HG02588 (cell line): ENCODE measurements at regions not wholly inside any gene's neighbourhood (a gene's known extent, or its start where the extent isn't known, plus 50 kb on each side); places are given as distances from the start of the nearest gene placed in this dataset.

Source experiments
- ATAC-seq: cut with Tn5 transposase; IDR thresholded peaks from one replicate; pipeline ENCODE4 v1.9.1; 2021; ENCODE audit warnings: mild to moderate bottlenecking, moderate library complexity; ENCODE audit not compliant: unreplicated experiment

GRCh38 chr10:130642926-130643325 is 506.7 kb downstream of the GLRX3 start:
- no peak for ATAC-seq

GRCh38 chr10:130647341-130647740 is 511.1 kb downstream of the GLRX3 start:
- ATAC-seq: no peak

DNA sequence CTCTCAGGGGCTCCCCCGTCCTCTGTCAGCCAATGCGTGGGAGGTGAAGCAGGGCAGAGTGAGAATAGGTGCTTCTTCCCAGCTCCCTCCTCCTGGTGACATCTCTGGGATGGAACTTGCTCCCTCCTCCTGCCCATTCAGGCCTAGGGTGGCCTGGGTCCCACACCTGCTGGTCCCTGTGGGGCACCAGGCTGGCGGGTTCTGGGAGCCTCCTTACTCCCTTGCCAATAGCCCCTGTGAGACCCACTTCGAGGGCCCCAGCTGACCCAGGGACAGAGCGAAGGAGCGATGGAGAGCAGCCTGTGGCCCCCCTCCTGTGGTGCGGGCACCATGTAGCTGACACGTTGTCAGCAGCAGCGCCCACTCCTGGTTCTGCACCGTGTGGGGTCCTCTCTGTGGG is 512.6 kb downstream of the GLRX3 start:
- no peak for ATAC-seq

DNA sequence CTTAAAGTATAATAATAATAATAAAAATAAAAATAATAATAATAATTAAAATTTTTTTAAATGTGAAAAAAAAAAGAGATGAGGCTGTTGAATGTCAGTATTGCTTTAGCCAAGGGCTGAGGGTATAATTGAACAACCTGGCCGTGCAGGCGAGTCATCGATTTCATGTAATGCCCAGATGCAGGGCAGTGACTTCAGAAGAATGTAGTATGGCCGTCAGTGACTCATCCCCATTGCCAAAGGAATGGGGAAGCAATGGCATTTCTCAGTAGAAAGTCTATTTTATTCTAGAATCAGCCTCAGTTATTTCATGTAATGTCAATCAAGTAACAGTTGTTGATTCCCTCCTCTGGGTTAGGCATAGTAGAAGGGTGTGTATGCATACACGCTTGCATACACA is 516.4 kb downstream of the GLRX3 start:
- no peak for ATAC-seq

- no peak for ATAC-seq
Measured at GRCh38 chr10:130652964-130653578, 516.9 kb downstream of the GLRX3 start.

GRCh38 chr10:130654726-130655125 is 518.5 kb downstream of the GLRX3 start:
- ATAC-seq: no peak

DNA sequence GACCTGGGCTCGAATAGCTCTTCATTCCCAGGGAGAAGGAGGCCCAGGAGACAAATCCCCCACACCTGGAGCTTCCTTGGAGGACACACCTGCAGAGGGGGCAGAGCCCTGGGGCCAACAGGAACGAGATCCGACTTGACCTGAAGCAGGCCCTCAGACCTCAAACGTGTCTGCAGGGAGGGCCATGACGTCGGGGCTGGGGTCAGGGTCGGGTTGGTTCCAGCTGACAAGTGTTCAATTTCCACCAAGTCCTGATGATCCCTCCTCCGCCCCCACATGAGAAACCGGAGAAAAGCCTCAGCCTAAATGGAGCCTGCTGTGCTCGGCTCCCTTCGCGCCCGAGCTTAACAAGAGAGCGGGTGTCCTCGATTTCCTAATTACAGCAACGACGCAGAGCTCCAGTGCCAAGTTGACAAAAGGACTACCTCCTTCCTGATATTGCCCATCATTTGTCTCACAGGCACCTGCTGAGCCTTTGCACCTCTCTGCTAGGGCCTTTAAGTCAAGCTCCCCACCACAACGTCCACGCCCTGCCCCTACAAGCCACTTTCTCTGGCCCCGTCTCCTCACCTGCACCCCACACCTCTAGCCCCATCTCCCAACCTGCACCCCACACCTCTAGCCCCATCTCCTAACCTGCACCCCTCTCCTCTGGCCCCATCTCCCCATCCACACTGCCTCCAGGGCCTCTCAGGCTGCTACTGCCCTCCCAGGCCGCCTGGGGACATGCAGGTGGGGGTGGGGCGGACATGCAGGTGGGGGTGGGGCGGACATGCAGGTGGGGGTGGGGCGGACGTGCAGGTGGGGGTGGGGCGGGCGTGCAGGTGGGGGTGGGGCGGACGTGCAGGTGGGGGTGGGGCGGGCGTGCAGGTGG is 519.4 kb downstream of the GLRX3 start:
- no peak for ATAC-seq

DNA sequence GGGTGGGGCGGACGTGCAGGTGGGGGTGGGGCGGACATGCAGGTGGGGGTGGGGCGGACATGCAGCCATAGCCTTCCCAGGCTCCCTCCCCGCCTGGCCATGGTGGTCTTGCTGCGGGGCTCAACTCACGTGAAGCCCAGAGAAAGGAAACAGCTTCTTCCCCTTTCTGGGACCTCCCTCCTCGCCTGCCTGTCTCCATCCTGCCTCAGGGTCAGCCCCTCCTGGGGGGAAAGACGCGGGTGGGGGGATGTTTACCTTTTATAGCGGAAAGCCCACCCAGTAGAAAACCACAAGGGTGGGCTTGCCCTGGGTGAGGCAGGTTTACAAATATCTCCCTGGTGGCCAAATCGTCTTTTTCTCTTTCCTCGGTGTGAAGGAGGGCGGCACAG is 520.0 kb downstream of the GLRX3 start:
- no peak for ATAC-seq

DNA sequence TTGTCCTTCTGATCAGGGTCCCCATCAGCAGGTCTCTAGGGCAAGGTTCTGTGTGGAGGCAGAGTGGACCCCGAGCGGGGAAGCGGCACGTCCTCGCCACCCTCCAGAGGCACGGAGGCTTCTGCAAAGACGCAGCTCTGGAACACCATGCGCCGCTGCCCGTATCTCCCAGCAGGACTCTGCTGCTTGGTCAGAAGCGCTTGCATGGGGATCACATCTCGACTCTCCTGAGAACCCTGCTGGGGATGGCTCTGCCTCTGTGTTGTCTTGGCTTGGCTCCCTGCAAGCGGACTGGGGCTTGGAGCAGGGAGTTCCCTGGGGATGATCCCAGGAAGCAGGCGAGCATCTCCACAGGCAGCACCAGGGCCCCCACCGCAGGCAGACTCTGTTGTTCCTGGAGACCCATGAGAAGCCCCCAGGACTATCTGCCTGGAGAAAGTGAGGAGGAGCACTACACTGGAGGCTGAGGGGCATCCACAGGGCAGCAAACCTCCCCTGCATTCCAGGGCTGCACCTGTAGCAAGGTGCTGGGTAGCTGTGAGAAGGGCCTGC is 520.5 kb downstream of the GLRX3 start:
- no peak for ATAC-seq

DNA sequence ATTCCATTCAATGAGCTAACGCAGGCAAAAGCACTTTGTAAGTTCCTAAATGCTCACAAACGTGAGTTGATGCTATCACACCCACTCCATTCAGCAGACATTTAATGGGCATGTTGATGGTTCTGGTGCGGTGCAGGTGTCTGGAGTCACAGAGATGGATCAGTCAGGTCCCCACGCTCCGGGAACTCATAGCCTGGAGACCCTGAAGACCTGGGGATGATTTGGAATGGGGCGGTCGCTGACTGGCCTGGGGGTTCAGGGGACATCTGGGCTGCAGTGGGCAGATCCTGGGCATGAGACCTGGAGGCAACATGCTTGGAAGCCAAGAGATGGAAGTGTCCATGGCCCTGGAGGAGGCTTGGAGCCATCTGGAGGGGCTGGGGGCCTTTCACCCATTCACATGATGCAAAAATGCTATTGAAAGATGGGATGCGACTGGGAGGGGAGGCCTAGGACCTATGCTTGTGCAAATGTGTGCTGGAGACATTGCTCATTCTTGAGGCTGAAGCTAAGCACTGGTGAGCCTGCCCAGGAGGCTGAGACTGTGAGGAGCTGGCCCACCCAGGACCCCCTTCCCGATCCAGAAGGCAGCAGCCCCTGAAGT is 522.6 kb downstream of the GLRX3 start:
- no peak for ATAC-seq

GRCh38 chr10:130659528-130659927 is 523.3 kb downstream of the GLRX3 start:
- no peak for ATAC-seq

DNA sequence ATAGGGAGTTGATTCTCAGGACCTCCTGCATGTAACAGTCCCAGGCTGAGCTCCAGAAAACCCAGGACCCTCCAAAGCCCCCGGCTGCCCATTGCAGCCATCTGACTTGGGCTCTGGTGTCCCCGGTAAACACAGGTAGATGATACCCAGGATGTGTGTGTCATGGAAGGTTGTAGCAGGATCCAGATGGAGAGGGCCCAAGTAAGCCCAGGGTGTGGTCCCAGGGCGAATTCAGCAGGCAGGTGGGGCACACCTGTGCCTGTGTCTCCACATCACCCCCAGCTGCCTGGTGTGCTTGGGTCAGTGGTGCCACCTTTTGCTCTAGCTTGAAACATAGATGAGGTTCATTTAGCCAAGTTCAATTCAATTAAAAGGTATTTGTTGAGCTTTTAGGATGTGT is 524.1 kb downstream of the GLRX3 start:
- ATAC-seq: no peak

DNA sequence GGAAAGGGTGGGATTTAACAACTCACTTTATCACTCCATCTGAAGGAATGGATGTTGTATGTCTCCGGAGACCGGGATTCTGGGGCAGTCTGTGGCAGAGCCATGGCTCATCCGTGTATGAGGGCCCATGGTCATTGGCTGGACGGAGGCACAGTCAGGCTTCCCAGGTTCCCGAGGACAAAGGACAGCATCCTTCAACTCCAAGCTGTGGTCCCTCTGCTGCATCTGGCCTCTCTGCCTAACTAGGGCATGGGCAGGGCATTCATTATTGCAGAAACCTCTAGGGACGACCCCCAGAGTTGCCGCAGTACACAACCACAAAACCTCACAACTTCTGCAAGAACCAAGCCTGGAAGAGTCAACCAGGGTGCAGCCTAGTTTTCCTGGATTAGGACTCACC is 525.2 kb downstream of the GLRX3 start:
- no peak for ATAC-seq

DNA sequence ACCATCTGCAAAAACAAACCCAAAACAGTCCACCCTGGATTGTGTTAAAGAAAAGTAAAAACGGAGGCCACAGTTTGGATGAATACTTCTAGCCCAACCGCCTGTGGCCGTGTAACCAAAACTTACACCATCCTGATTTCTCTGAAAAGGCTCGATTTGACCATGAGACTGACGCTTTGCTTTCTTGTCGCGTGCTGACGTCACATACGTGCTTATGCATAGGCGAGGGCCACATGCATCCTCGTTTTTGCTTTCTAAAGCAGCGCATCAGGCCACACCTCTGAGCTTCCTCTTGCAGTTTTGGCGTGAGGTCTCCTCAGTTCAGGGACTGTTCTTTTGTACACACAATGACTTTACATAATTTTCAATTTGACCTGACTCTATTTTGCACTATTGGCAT is 526.6 kb downstream of the GLRX3 start:
- ATAC-seq: no peak

- ATAC-seq: no peak
Measured at GRCh38 chr10:130664526-130664925, 528.3 kb downstream of the GLRX3 start.

GRCh38 chr10:130666215-130666614 is 530.0 kb downstream of the GLRX3 start:
- no peak for ATAC-seq

DNA sequence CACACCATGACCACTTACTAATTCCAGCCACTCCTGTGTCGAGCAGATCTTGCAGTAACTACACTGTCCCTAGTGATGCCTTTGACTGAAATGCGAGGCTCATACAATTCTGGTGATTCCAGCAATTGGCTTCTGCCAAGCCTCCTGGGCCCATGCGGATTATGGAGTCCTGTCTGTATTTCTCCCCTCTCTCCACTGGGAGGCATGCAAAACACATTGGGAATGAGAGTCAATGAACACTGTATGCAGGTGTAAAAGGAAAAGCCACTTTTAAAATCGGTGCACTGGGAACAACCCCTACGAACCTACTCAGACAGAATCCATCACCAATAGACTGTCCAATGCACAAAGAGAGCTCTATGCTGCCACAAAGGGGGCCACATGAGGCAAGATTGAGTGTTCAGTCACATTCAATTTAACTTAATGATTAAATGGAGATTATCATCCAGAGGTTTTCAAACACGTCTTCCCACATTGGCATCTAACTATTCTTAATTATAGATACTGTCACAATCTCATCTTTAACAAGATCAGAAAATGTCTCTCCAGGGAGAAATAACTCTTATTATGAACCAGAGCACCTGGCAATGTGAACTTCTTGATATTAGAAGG is 550.6 kb downstream of the GLRX3 start:
- ATAC-seq: no peak

GRCh38 chr10:130687566-130687965 is 551.4 kb downstream of the GLRX3 start:
- no peak for ATAC-seq

DNA sequence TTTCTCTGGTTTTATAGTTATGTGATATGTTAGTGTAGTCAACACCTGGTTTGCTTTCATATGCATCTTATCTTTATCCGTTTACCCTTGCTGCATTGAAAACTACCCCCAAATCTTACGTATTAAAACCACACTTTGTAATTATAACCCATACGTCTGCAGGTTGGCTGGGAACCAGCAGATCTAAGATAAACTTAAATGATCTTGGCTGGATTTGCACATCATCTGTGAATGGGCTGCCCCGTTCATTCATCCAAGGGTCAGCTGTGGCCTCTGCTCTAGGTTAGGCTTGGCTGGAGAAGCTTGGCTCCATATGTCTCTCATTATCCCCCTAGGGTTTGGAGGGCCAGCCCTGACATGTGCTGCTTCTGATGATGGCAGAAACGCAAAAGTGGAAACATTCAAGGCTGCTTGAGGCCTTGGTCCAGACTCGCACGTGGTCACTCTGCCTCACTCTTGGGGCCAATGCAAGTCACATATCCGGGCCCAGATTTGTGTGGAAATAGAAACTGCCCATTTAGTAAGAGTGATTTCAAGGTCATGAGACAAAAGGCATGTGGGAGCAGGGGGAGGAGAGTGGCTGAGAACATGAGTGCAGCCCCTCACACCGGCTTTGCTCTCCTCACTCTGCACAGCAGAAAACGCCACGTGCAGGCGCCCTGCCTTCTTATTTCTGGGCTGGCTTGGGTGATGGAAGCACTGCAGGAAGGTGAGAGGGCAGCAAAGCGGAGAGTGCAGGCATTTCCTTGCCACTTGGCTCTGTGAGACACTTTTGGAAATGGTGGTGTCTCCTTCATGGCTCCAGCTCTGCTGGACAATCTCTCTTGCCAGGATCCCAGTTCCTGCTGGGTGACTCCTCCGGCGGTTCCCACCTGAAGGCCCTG is 553.8 kb downstream of the GLRX3 start:
- no peak for ATAC-seq

- no peak for ATAC-seq
Measured at GRCh38 chr10:130691776-130692175, 555.6 kb downstream of the GLRX3 start.
